IMR-90 (cell line): ENCODE measurements at regions not wholly inside any gene's neighbourhood (a gene's known extent, or its start where the extent isn't known, plus 50 kb on each side); places are given as distances from the start of the nearest gene placed in this dataset.

Source experiments
- ATAC-seq: fragments of 200-7000 bp; cut with Tn5 transposase; 2 replicates; pipeline ENCODE4 v1.9.1; 2020; ENCODE audit warnings: low read depth, mild to moderate bottlenecking, moderate library complexity
- BruUV-seq: library from RNA; stranded (reverse); fragments of 400-500 nt; replicated peaks from 2 replicates; lab custom pipeline; 2021; lab: Mats Ljungman, UMichigan
- CTCF ChIA-PET: fragments of 300-600 bp; formaldehyde crosslinking; extraction: SDS; loops from one replicate; lab custom pipeline; 2021; ENCODE audit warnings: antibody characterized with exemption; lab: Yijun Ruan, JAX
- POLR2A ChIA-PET: fragments of 300-600 bp; sonication (Branson Sonifier 250); formaldehyde crosslinking; loops from one replicate; lab custom pipeline; 2022; ENCODE audit warnings: antibody characterized with exemption; ENCODE audit not compliant: unreplicated experiment; lab: Charles Lee
- DNase-seq: peaks from one replicate; pipeline ENCODE4 v3.0.0; 2013
- H2AFZ ChIP-seq: replicated peaks from 2 replicates; pipeline ENCODE3; 2013; ENCODE audit warnings: low read length, mild to moderate bottlenecking; ENCODE audit not compliant: poor library complexity
- H2AK5ac ChIP-seq: 2 replicates; pipeline ENCODE4 v1.6.1; 2013; ENCODE audit warnings: low read depth, low read length, inconsistent platforms
- H2AK9ac ChIP-seq: replicated peaks from 2 replicates; pipeline ENCODE3; 2013; ENCODE audit warnings: mild to moderate bottlenecking, low read depth, low read length, moderate library complexity; ENCODE audit not compliant: poor library complexity
- H2BK120ac ChIP-seq: 2 replicates; pipeline ENCODE4 v1.6.1; 2013; ENCODE audit warnings: low read depth, low read length, inconsistent platforms
- H2BK15ac ChIP-seq: 3 replicates; pipeline ENCODE4 v1.6.1; 2013; ENCODE audit warnings: low read depth, low read length, inconsistent platforms
- H2BK20ac ChIP-seq: 2 replicates; pipeline ENCODE4 v1.6.1; 2013; ENCODE audit warnings: low read depth, mild to moderate bottlenecking, inconsistent platforms, low read length, moderate library complexity
- H2BK5ac ChIP-seq: 2 replicates; pipeline ENCODE4 v1.6.1; 2013; ENCODE audit warnings: mild to moderate bottlenecking, low read depth, low read length, inconsistent platforms; ENCODE audit not compliant: poor library complexity, severe bottlenecking
- H3K14ac ChIP-seq: replicated peaks from 2 replicates; pipeline ENCODE4 v1.6.1; 2013; ENCODE audit warnings: low read depth, low read length, inconsistent platforms
- H3K18ac ChIP-seq: 2 replicates; pipeline ENCODE4 v1.6.1; 2013; ENCODE audit warnings: low read depth, low read length, control low read depth
- H3K23ac ChIP-seq: 2 replicates; pipeline ENCODE4 v1.6.1; 2013; ENCODE audit warnings: low read depth, low read length, inconsistent platforms
- H3K27ac ChIP-seq: 2 replicates; pipeline ENCODE4 v1.5.1; 2013; ENCODE audit warnings: mild to moderate bottlenecking, control low read depth, low read length; ENCODE audit not compliant: insufficient read depth
- H3K27me3 ChIP-seq: 2 replicates; pipeline ENCODE4 v1.6.1; 2013; ENCODE audit warnings: low read length; ENCODE audit not compliant: control insufficient read depth, insufficient read depth
- H3K36me3 ChIP-seq: 2 replicates; pipeline ENCODE4 v1.6.1; 2013; ENCODE audit warnings: low read length, mixed read lengths; ENCODE audit not compliant: control insufficient read depth, insufficient read depth
- H3K4ac ChIP-seq: 2 replicates; pipeline ENCODE4 v1.6.1; 2013; ENCODE audit warnings: low read depth, low read length, inconsistent platforms
- H3K4me1 ChIP-seq: 2 replicates; pipeline ENCODE4 v1.6.1; 2013; ENCODE audit warnings: low read length, mixed read lengths; ENCODE audit not compliant: control insufficient read depth, insufficient read depth
- H3K4me2 ChIP-seq: 2 replicates; pipeline ENCODE4 v1.6.1; 2013; ENCODE audit warnings: low read depth, mild to moderate bottlenecking, control low read depth, low read length, moderate library complexity
- H3K4me3 ChIP-seq: 2 replicates; pipeline ENCODE4 v1.5.1; 2013; ENCODE audit warnings: low read depth, mild to moderate bottlenecking, control low read depth, low read length, moderate library complexity; ENCODE audit not compliant: insufficient read depth
- H3K56ac ChIP-seq: 2 replicates; pipeline ENCODE4 v1.6.1; 2013; ENCODE audit warnings: low read length, inconsistent platforms; ENCODE audit not compliant: insufficient read depth; ENCODE audit errors: extremely low read depth
- H3K79me1 ChIP-seq, 2 experiments: 2 replicates each; pipeline ENCODE4 v1.6.1; 2013; ENCODE audit warnings: low read length in 2 of 2, inconsistent platforms in 1 of 2, low read depth in 1 of 2
- H3K9ac ChIP-seq: 2 replicates; pipeline ENCODE4 v1.6.1; 2013; ENCODE audit warnings: low read depth, low read length, control low read depth
- H3K9me1 ChIP-seq: 2 replicates; pipeline ENCODE4 v1.6.1; 2013; ENCODE audit warnings: low read length, inconsistent platforms; ENCODE audit not compliant: insufficient read depth
- H3K9me3 ChIP-seq: 2 replicates; pipeline ENCODE4 v1.6.1; 2013; ENCODE audit warnings: low read length; ENCODE audit not compliant: control insufficient read depth, insufficient read depth
- H4K20me1 ChIP-seq: 2 replicates; pipeline ENCODE4 v1.6.1; 2013; ENCODE audit warnings: low read length, inconsistent platforms; ENCODE audit not compliant: insufficient read depth
- H4K5ac ChIP-seq: 2 replicates; pipeline ENCODE4 v1.6.1; 2013; ENCODE audit warnings: mild to moderate bottlenecking, low read depth, low read length, control low read depth
- H4K8ac ChIP-seq, 2 experiments: 2 replicates each; pipeline ENCODE4 v1.6.1; 2013; ENCODE audit warnings: low read depth in 2 of 2, low read length in 2 of 2, control low read depth in 1 of 2, inconsistent platforms in 1 of 2
- H4K91ac ChIP-seq: 2 replicates; pipeline ENCODE4 v1.6.1; 2013; ENCODE audit warnings: low read depth, low read length, inconsistent platforms; ENCODE audit not compliant: insufficient read depth
- BHLHE40 ChIP-seq: fragments of 150-350 bp; IDR thresholded peaks from 2 replicates; pipeline ENCODE4 v1.6.1; 2016; ENCODE audit warnings: mild to moderate bottlenecking, low read depth, low read length
- FOS ChIP-seq: fragments of 150-350 bp; IDR thresholded peaks from 2 replicates; pipeline ENCODE4 v1.6.1; 2016; ENCODE audit warnings: low read depth, low read length
- MAZ ChIP-seq: IDR thresholded peaks from 2 replicates; pipeline ENCODE4 v1.6.1; 2012; ENCODE audit warnings: low read depth, mild to moderate bottlenecking, low read length, improper control_type of control experiment, moderate library complexity, borderline replicate concordance
- RFX5 ChIP-seq: IDR thresholded peaks from 2 replicates; pipeline ENCODE4 v1.8.0; 2012; ENCODE audit warnings: low read depth, mild to moderate bottlenecking, low read length, moderate library complexity
- whole genome bisulfite sequencing, 2 experiments: methylation state at CpG; one replicate each; pipeline versions ENCODE4 v1.1.5 to v1.1.7; 2013; ENCODE audit warnings: missing lambda C conversion rate in 2 of 2; ENCODE audit not compliant: insufficient read length in 1 of 2; ENCODE audit errors: extremely low coverage in 2 of 2; 5-methylcytosine and 5-hydroxymethylcytosine counted together
- dilution Hi-C: fragments of 300-500 bp; cut with HindIII; formaldehyde crosslinking; loops from one replicate; pipeline ENCODE4 v1.14.3; 2018; ENCODE audit warnings: low sequenced_read_pairs; ENCODE audit not compliant: unreplicated experiment
- in situ Hi-C: fragments of 300-500 bp; cut with MboI; formaldehyde crosslinking; loops from 3 replicates; pipeline ENCODE4 v1.14.3; 2019; ENCODE audit warnings: low sequenced_read_pairs, inconsistent platforms, mixed read lengths
- intact Hi-C: fragments of 100-400 bp; cut with micrococcal nuclease; formaldehyde crosslinking; loops from 2 replicates; pipeline ENCODE4 v1.10.0; 2022
- TF ChIP-seq, protein P1 (sequence below): fragments of 150-350 bp; IDR thresholded peaks from 2 replicates; pipeline ENCODE4 v1.6.1; 2017; ENCODE audit warnings: mild to moderate bottlenecking, antibody characterized with exemption, low read length, low read depth

DNA sequence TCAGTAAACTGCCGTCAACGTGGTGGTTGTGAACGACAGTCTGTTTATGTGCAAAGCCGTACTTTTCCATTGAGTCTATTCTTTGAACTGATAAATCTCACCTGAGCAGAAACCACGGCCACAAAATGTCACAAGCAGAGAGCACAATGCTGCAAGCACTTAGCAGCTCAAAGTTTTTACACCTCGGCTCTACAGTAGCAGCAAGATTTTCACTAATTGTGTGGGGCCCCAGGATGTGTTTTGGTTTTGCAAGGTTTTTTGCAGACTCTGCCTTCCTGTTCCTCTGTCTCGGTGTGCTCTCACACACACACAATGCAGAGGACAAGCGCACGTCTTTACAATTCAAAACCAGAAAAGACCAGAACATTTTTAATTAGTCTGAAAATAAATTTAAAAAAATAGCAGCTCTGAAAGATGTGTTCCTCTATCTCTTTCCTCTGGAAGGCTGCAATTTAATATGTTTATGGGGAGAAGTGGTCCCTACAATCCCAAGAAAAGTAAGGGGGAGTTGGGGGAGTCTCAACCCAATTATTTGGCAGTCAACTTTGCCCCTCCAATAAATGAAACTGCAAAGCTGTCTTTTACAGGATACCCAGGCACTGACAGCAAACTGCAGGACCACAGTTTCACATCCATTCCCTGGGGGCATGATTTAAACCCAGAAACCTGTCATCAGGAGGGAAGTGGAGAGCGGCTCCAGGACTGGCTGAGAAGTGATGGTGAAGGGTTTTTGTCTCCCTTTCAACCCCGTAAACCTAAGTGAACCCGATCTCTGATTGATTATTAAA is 73.8 kb upstream of the SFMBT2 start:
- TF ChIP-seq, protein P1, sequence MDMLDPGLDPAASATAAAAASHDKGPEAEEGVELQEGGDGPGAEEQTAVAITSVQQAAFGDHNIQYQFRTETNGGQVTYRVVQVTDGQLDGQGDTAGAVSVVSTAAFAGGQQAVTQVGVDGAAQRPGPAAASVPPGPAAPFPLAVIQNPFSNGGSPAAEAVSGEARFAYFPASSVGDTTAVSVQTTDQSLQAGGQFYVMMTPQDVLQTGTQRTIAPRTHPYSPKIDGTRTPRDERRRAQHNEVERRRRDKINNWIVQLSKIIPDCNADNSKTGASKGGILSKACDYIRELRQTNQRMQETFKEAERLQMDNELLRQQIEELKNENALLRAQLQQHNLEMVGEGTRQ = no peak
- TF ChIP-seq RFX5 (no peak), FOS (no peak), MAZ (no peak), BHLHE40 (no peak)

More for the DNA sequence above, 73.8 kb upstream of the SFMBT2 start:
- H4K5ac ChIP-seq = no peak overlapping the region
- no peak overlapping the region for H2BK20ac ChIP-seq
- H3K9ac ChIP-seq = no peak overlapping the region
- H3K79me1 ChIP-seq = no peaks in the 10 kb centered on the region
- no TSS peak for BruUV-seq
- in situ Hi-C loops (no loop called here), intact Hi-C loops (no loop called here), dilution Hi-C loops (no loop called here)
- H2AK5ac ChIP-seq = no peak overlapping the region
- no peak overlapping the region for H3K4me3 ChIP-seq
- DNase-seq (no peak), ATAC-seq (no peak)
- H3K18ac ChIP-seq = no peak overlapping the region
- no peak overlapping the region for H3K23ac ChIP-seq
- H3K27ac ChIP-seq = no peak overlapping the region
- no peak overlapping the region for H3K4ac ChIP-seq
- WGBS, 2 experiments = no CpG with 5 or more reads among the region's 12 CpGs
- H3K9me1 ChIP-seq = no peaks in the 10 kb centered on the region
- H2BK120ac ChIP-seq = no peak overlapping the region
- no peak overlapping the region for H3K14ac ChIP-seq
- CTCF ChIA-PET = interaction anchor here (0.6 kb wide), 1 partner anchor 9 kb away, joined by 3 read pairs; no protein-coding TSS in a partner anchor
- no peaks in the 10 kb centered on the region for H3K4me1 ChIP-seq
- no peak overlapping the region for H4K8ac ChIP-seq
- H2AFZ ChIP-seq = no peak overlapping the region
- H3K36me3 ChIP-seq = no peaks in the 10 kb centered on the region
- no peak overlapping the region for H3K4me2 ChIP-seq
- H2BK5ac ChIP-seq = no peak overlapping the region
- POLR2A ChIA-PET = no interaction called here
- H2BK15ac ChIP-seq = no peak overlapping the region
- H4K91ac ChIP-seq = no peak overlapping the region
- H3K9me3 ChIP-seq = no peaks in the 10 kb centered on the region
- no peak overlapping the region for H3K56ac ChIP-seq
- H2AK9ac ChIP-seq = no peak overlapping the region
- H4K20me1 ChIP-seq = no peaks in the 10 kb centered on the region
- no peaks in the 10 kb centered on the region; the same call in 1 of the 2 replicates for H3K27me3 ChIP-seq
